ENCODE measurements at regions not wholly inside any gene's neighbourhood (a gene's known extent, or its start where the extent isn't known, plus 50 kb on each side); places are given as distances from the start of the nearest gene placed in this dataset.
"Not testable (repeated sequence)": the region's sequence is repeated elsewhere in the genome, so short reads cannot be mapped to it uniquely, and the experiment has no call there.

GRCh38 chr18:78507217-78507616 is 472.4 kb upstream of the SALL3 start:
- ATAC-seq (replicated peaks in 1 of 2) (no peak), DNase-seq (no peak)
- Mint-ChIP-seq H3K4me3 (no peak overlapping the region), H3K36me3 (ENCODE audit: insufficient read depth in 2 of 2) (peaks cover 0 to 2% of the 10 kb centered on the region in 2 donors), H3K27ac (no peak overlapping the region), H3K27me3 (ENCODE audit: low read depth) (no peaks in the 10 kb centered on the region), H3K9me3 (peaks cover 7 to 11% of the 10 kb centered on the region in 2 donors), H3K4me1 (ENCODE audit: low read depth) (no peaks in the 10 kb centered on the region)

- H3K4me1 Mint-ChIP-seq (ENCODE audit: low read depth), result not testable (repeated sequence)
Measured at GRCh38 chr18:78508228-78508824, 471.3 kb upstream of the SALL3 start.

GRCh38 chr18:78510091-78510490 is 469.5 kb upstream of the SALL3 start:
- H3K27me3 Mint-ChIP-seq (ENCODE audit: low read depth), result no peaks in the 10 kb centered on the region
- ATAC-seq (replicated peaks in 1 of 2) (no peak), DNase-seq (no peak)
- no peaks in the 10 kb centered on the region for H3K4me1 Mint-ChIP-seq (ENCODE audit: low read depth)
- peaks cover 0 to 2% of the 10 kb centered on the region in 2 donors for H3K36me3 Mint-ChIP-seq (ENCODE audit: insufficient read depth in 2 of 2)
- H3K27ac Mint-ChIP-seq, result no peak overlapping the region
- peaks cover 7 to 11% of the 10 kb centered on the region in 2 donors for H3K9me3 Mint-ChIP-seq
- no peak overlapping the region for H3K4me3 Mint-ChIP-seq

More at GRCh38 chr18:78508228-78508824, 471.3 kb upstream of the SALL3 start:
- H3K27ac Mint-ChIP-seq; ATAC-seq (replicated peaks in 1 of 2); DNase-seq; H3K4me3 Mint-ChIP-seq; H3K36me3 Mint-ChIP-seq (ENCODE audit: insufficient read depth in 2 of 2); H3K27me3 Mint-ChIP-seq (ENCODE audit: low read depth): not testable (repeated sequence)
- peaks cover 7 to 11% of the 10 kb centered on the region in 2 donors for H3K9me3 Mint-ChIP-seq

GRCh38 chr18:78510636-78511035 is 469.0 kb upstream of the SALL3 start:
- peaks cover 7 to 11% of the 10 kb centered on the region in 2 donors for H3K9me3 Mint-ChIP-seq
- H3K4me3 Mint-ChIP-seq, result no peak overlapping the region
- peaks cover 0 to 2% of the 10 kb centered on the region in 2 donors for H3K36me3 Mint-ChIP-seq (ENCODE audit: insufficient read depth in 2 of 2)
- H3K4me1 Mint-ChIP-seq (ENCODE audit: low read depth), result no peaks in the 10 kb centered on the region
- DNase-seq (no peak), ATAC-seq (replicated peaks in 1 of 2) (no peak)
- H3K27ac Mint-ChIP-seq, result no peak overlapping the region
- H3K27me3 Mint-ChIP-seq (ENCODE audit: low read depth), result no peaks in the 10 kb centered on the region

- no peak for ATAC-seq (replicated peaks in 1 of 2)
Measured at GRCh38 chr18:78511666-78512601, 467.7 kb upstream of the SALL3 start.

GRCh38 chr18:78514910-78515670 is 464.5 kb upstream of the SALL3 start:
- Mint-ChIP-seq H3K36me3 (ENCODE audit: insufficient read depth in 2 of 2) (no peaks in the 10 kb centered on the region), H3K4me3 (no peak overlapping the region), H3K4me1 (ENCODE audit: low read depth) (no peaks in the 10 kb centered on the region), H3K27me3 (ENCODE audit: low read depth) (no peaks in the 10 kb centered on the region), H3K27ac (no peak overlapping the region), H3K9me3 (peaks cover 0 to 1% of the 10 kb centered on the region in 2 donors)
- ATAC-seq (replicated peaks in 1 of 2) (no peak), DNase-seq (no peak)

More at GRCh38 chr18:78511666-78512601, 467.7 kb upstream of the SALL3 start:
- Mint-ChIP-seq H3K9me3 (peaks cover 7 to 11% of the 10 kb centered on the region in 2 donors), H3K36me3 (ENCODE audit: insufficient read depth in 2 of 2) (no peaks in the 10 kb centered on the region), H3K27me3 (ENCODE audit: low read depth) (no peaks in the 10 kb centered on the region), H3K4me3 (no peak overlapping the region), H3K4me1 (ENCODE audit: low read depth) (no peaks in the 10 kb centered on the region), H3K27ac (no peak overlapping the region)
- DNase-seq, result no peak

- no peak overlapping the region for H3K4me3 Mint-ChIP-seq
- ATAC-seq (replicated peaks in 1 of 2) (no peak), DNase-seq (no peak)
- no peaks in the 10 kb centered on the region for H3K36me3 Mint-ChIP-seq (ENCODE audit: insufficient read depth in 2 of 2)
- H3K4me1 Mint-ChIP-seq (ENCODE audit: low read depth), result no peaks in the 10 kb centered on the region
- H3K9me3 Mint-ChIP-seq, result peaks cover 0 to 1% of the 10 kb centered on the region in 2 donors
- no peak overlapping the region for H3K27ac Mint-ChIP-seq
- no peaks in the 10 kb centered on the region for H3K27me3 Mint-ChIP-seq (ENCODE audit: low read depth)
Measured at GRCh38 chr18:78517328-78517727, 462.3 kb upstream of the SALL3 start.

GRCh38 chr18:78517973-78518372 is 461.6 kb upstream of the SALL3 start:
- ATAC-seq (replicated peaks in 1 of 2), result no peak
- H3K27ac Mint-ChIP-seq, result no peak overlapping the region
- no peaks in the 10 kb centered on the region for H3K27me3 Mint-ChIP-seq (ENCODE audit: low read depth)
- H3K36me3 Mint-ChIP-seq (ENCODE audit: insufficient read depth in 2 of 2), result no peaks in the 10 kb centered on the region
- DNase-seq, result no peak
- H3K9me3 Mint-ChIP-seq, result peaks cover 0 to 1% of the 10 kb centered on the region in 2 donors
- H3K4me1 Mint-ChIP-seq (ENCODE audit: low read depth), result no peaks in the 10 kb centered on the region
- H3K4me3 Mint-ChIP-seq, result no peak overlapping the region

- ATAC-seq (replicated peaks in 1 of 2), result no peak
Measured at GRCh38 chr18:78518805-78519204, 460.8 kb upstream of the SALL3 start.

GRCh38 chr18:78519394-78520062 is 460.1 kb upstream of the SALL3 start:
- no peaks in the 10 kb centered on the region for H3K4me1 Mint-ChIP-seq (ENCODE audit: low read depth)
- ATAC-seq (replicated peaks in 1 of 2), result no peak
- peaks cover 0 to 1% of the 10 kb centered on the region in 2 donors for H3K9me3 Mint-ChIP-seq
- no peak overlapping the region for H3K27ac Mint-ChIP-seq
- no peak overlapping the region for H3K4me3 Mint-ChIP-seq
- no peak for DNase-seq
- H3K36me3 Mint-ChIP-seq (ENCODE audit: insufficient read depth in 2 of 2), result no peaks in the 10 kb centered on the region
- H3K27me3 Mint-ChIP-seq (ENCODE audit: low read depth), result no peaks in the 10 kb centered on the region

More at GRCh38 chr18:78518805-78519204, 460.8 kb upstream of the SALL3 start:
- peaks cover 0 to 1% of the 10 kb centered on the region in 2 donors for H3K9me3 Mint-ChIP-seq
- H3K4me3 Mint-ChIP-seq, result no peak overlapping the region
- no peaks in the 10 kb centered on the region for H3K36me3 Mint-ChIP-seq (ENCODE audit: insufficient read depth in 2 of 2)
- no peaks in the 10 kb centered on the region for H3K27me3 Mint-ChIP-seq (ENCODE audit: low read depth)
- no peak overlapping the region for H3K27ac Mint-ChIP-seq
- H3K4me1 Mint-ChIP-seq (ENCODE audit: low read depth), result no peaks in the 10 kb centered on the region
- no peak for DNase-seq

- no peaks in the 10 kb centered on the region for H3K36me3 Mint-ChIP-seq (ENCODE audit: insufficient read depth in 2 of 2)
- ATAC-seq (replicated peaks in 1 of 2), result no peak
- no peaks in the 10 kb centered on the region for H3K4me1 Mint-ChIP-seq (ENCODE audit: low read depth)
- H3K27me3 Mint-ChIP-seq (ENCODE audit: low read depth), result no peaks in the 10 kb centered on the region
- H3K9me3 Mint-ChIP-seq, result peaks cover 0 to 3% of the 10 kb centered on the region in 2 donors
- no peak for DNase-seq
- H3K4me3 Mint-ChIP-seq, result no peak overlapping the region
- H3K27ac Mint-ChIP-seq, result no peak overlapping the region
Measured at GRCh38 chr18:78521136-78521535, 458.5 kb upstream of the SALL3 start.

- no peaks in the 10 kb centered on the region for H3K36me3 Mint-ChIP-seq (ENCODE audit: insufficient read depth in 2 of 2)
- no peak overlapping the region for H3K27ac Mint-ChIP-seq
- H3K4me1 Mint-ChIP-seq (ENCODE audit: low read depth), result no peaks in the 10 kb centered on the region
- no peaks in the 10 kb centered on the region for H3K27me3 Mint-ChIP-seq (ENCODE audit: low read depth)
- ATAC-seq (replicated peaks in 1 of 2) (no peak), DNase-seq (no peak)
- peaks cover 0 to 3% of the 10 kb centered on the region in 2 donors for H3K9me3 Mint-ChIP-seq
- H3K4me3 Mint-ChIP-seq, result no peak overlapping the region
Measured at GRCh38 chr18:78521744-78522143, 457.9 kb upstream of the SALL3 start.

Measured in activated T-cell treated with anti-CD3 and anti-CD28 coated beads, Interleukin-2, amount 50 U/mL, for 72 hours (primary cell).